ENCODE measurements at regions not wholly inside any gene's neighbourhood (a gene's known extent, or its start where the extent isn't known, plus 50 kb on each side); places are given as distances from the start of the nearest gene placed in this dataset.
A peak's percentile ranks its signal among the peaks of the same experiment; 100 is the strongest.

- no peak for DNase-seq
Measured at GRCh38 chr13:99819967-99820366, 151.6 kb downstream of the ZIC5 start.

- no peak for DNase-seq
Measured at GRCh38 chr13:99816321-99816720, 155.2 kb downstream of the ZIC5 start.

- no peak for DNase-seq
Measured at GRCh38 chr13:99813336-99814095, 158.1 kb downstream of the ZIC5 start.

DNA sequence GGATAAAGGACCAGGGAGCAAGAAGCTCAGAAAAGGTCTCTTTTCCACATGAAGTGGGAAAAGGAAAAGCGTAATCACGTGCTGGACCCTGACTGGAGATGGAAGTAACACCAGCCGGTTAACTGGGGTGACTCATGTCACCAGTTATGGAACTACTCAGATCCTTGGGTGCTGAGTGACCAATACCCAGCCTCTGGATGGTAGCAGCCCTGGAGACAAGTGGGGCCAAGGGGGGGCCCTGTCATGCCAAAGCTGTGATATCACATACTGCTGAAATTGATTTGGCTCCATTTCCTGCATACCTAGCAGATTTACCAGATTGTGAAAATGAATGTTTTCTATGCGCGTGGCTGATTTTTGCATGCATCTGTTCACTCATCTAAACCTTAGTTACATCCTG is 158.9 kb downstream of the ZIC5 start:
- DNase-seq, result no peak

DNA sequence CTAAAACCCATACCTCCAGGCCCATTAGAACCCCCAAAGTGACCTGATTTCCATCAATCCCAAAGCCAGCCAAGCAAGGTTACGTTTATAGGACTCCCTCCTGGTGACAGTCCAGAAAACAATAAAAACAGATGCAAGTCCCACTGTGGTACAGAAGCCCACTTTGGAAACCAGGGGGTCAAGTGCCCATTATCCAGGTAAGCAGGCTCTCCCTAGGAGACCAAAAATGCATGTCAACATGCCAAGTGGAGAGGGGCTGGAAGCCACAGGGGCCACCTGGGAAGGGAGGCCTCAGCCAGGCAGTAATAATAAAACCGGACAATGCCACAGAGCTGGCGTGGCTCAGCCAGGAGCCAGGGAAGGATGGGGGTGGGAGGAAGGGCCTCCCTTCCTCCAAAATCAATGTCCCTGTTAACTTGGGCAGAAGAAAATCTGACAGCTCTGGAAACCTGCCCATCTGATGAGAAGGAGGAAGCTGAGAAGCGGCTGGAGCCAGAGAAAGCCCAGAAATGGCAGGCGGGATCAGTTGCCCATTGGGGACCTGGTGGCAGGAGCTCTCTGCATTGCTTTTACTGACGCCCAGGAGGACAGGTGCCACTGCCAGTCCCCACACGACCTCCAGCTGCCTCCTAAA is 160.4 kb downstream of the ZIC5 start:
- DNase-seq, result peak; percentile 59 to 65

GRCh38 chr13:99809926-99810325 is 161.6 kb downstream of the ZIC5 start:
- DNase-seq, result no peak

DNA sequence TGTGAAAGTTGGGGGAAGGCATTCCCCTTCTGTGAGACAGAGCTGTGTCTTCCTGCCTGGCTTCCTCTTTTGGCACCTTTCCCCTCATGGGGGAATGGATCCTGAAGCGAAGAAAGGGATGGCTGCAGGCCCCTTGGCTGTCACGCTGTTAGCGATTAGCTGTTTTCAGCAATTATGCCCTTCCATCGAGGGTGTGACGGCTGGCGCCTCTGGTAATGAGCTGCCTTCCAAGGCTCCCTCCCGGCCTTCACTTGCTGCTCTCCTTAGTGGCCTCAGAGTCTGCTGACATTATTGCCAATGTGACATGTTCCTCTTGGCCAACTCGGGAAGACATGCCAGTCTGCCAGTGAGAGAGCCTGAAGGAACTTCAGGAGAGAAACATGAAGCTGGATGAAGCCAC is 162.1 kb downstream of the ZIC5 start:
- DNase-seq, result no peak

- DNase-seq, result no peak
Measured at GRCh38 chr13:99808786-99809185, 162.8 kb downstream of the ZIC5 start.

- no peak for DNase-seq
Measured at GRCh38 chr13:99806671-99807070, 164.9 kb downstream of the ZIC5 start.

DNA sequence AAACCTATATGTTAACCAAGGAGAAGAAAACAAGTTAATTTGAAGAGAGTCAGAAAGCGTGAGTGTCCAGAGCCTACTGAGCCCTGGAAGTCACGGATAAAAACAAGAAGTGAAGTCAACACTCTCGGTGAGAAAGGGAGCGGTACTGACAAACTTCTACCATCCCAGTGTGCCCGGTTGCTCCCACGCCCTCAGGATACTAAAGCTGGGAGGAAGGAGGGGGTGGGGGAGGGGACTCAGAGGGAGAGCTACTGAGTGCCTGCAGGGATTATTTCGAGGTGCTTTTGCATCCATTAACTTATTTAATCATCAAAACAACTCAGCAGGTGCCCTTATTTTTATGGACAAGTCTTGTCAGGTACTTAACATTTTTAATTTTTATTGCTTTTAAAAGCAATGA is 166.2 kb downstream of the ZIC5 start:
- no peak for DNase-seq

GRCh38 chr13:99803141-99803540 is 168.4 kb downstream of the ZIC5 start:
- DNase-seq, result no peak

DNA sequence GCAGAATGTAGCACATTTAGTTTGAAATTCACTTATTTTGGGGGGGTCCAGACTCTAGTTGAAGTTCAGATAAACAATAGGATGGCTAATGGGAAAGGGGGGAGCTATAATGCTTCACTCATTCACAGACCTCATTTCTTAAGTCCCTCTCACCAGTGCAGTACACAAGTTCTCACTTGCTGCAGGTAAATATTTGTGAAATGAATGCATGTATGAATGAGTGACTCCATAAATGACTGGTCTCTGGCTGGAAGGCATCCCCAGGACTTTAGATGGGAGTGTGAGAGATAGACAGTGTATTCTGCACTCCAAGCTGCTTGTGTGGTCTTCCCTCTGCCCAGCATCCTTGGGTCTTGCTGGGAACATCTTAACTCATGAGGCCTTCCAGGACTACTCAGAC is 169.2 kb downstream of the ZIC5 start:
- DNase-seq, result no peak

GRCh38 chr13:99800951-99801350 is 170.6 kb downstream of the ZIC5 start:
- no peak for DNase-seq

- DNase-seq, result no peak
Measured at GRCh38 chr13:99800011-99800410, 171.6 kb downstream of the ZIC5 start.

GRCh38 chr13:99798756-99799155 is 172.8 kb downstream of the ZIC5 start:
- no peak for DNase-seq

GRCh38 chr13:99797691-99798090 is 173.9 kb downstream of the ZIC5 start:
- no peak for DNase-seq

DNA sequence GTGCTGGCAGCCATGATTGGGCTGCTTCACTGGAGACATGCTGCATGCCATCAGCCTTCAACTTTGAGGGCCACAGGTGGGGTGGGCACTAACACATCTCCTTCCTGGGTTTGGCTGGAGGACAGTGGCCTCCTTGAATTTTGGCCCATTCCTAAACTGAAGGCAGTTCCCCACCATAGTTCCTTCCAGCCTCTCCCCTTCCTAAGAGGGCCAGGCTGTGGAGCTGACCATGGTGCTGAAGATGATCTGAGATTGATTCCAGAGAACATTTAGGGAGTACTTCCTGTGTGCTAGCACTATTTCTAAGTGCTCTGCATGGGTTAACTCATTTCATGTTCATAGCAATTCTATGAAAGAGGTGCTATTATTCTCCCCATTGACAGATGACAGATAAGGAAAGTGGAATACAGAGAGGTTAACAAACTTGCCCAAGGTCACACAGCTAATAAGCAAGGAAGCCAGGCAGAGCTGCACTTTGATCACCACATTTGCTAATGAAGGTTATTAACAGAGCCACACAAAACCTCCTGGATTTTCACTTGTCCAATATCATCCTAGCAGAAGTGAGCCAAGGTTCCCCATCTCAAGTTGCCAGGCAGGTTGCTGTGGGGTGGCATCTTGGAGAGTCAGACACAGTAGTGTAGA is 175.3 kb downstream of the ZIC5 start:
- DNase-seq, result no peak

DNA sequence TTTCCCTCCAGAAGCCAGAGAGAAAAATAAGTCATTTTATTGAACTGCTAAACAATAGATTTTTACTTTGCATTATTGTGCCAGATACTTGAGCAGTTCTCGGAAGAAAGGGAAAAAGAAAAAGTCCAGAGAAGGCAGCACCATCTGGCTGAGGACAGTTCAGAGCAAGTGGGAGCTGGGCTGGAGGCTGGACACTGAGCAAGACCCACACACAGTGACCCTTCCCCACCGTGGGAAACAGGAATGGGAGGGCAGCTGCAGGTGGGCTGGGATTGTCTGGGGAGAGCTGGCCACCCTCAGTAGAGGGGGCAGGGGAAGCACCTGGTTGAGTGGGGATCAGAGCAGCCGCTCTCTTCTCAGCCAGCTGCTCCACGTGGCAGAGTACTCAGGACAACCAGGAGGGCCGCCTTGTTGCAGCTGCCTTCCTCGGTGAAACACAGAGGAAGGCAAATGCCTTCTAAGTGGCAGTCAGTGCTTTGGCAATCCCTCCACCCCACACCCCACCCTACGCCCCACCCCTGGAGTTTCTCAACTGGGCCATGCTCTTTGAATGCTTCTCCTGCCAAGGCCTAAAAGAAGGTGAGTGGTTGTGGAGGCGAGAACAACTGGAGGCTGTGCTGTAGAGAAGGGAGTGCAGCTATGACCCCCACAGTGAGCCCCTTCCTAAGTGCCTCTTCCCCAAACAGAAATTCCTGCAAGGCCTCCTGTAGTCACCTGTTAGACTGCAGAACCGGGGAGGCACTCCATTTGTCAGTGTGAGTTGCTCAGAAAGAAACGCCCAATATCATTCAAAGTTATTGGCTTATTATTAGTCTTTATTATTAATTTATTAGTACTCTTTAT is 179.3 kb downstream of the ZIC5 start:
- no peak for DNase-seq

DNA sequence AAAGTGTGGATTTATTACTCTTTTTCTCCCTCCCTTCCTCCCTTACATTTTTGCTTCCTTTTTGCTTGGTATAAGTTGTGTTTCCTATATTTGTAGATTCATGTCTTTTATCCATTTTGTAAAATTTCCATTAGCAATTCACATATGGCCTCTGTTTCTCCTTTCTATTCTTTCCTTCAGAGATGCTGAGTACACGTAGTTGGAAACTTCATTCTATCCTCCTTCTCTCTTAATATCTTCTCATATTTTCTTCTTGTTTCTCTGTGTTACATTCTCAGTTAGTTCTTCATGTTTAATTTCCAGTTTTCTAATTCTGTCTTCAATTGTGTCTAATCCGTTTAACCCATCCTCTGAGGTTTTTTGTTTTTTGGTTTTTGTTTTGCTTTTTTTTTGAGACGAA is 188.9 kb downstream of the ZIC5 start:
- DNase-seq, result no peak

- DNase-seq, result no peak
Measured at GRCh38 chr13:99778500-99778899, 193.1 kb downstream of the ZIC5 start.

GRCh38 chr13:99777873-99778272 is 193.7 kb downstream of the ZIC5 start:
- no peak for DNase-seq

- no peak for DNase-seq
Measured at GRCh38 chr13:99774644-99775043, 196.9 kb downstream of the ZIC5 start.

- DNase-seq, result no peak
Measured at GRCh38 chr13:99768986-99769385, 202.6 kb downstream of the ZIC5 start.

All from cerebellar nuclear complex (tissue), 1 donor.